C4-2B (cell line): ENCODE measurements at regions not wholly inside any gene's neighbourhood (a gene's known extent, or its start where the extent isn't known, plus 50 kb on each side); places are given as distances from the start of the nearest gene placed in this dataset.

ENCODE experiments used
- CTCF ChIP-seq: fragments of 450-650 bp; conservative IDR thresholded peaks from 2 replicates; pipeline ENCODE4 v1.5.1; 2017; ENCODE audit warnings: mild to moderate bottlenecking
- ZFX ChIP-seq: fragments of 450-650 bp; IDR thresholded peaks from 2 replicates; pipeline ENCODE4 v1.6.1; 2017

- TF ChIP-seq CTCF, result no peak
- no peak for TF ChIP-seq ZFX
Observed at GRCh38 chr9:26520141-26520540, 372.5 kb downstream of the CAAP1 start.
